ENCODE measurements at regions not wholly inside any gene's neighbourhood (a gene's known extent, or its start where the extent isn't known, plus 50 kb on each side); places are given as distances from the start of the nearest gene placed in this dataset.
"Not testable (repeated sequence)": the region's sequence is repeated elsewhere in the genome, so short reads cannot be mapped to it uniquely, and the experiment has no call there.

- H3K79me2 ChIP-seq (ENCODE audit: insufficient read depth, low read depth) = no peaks in the 10 kb centered on the region
- H3K27ac ChIP-seq = no peak overlapping the region
- no peaks in the 10 kb centered on the region for H3K36me3 ChIP-seq (ENCODE audit: insufficient read depth)
- no peak overlapping the region for H3K4me2 ChIP-seq
- no peak overlapping the region for H3K4me3 ChIP-seq (IDR thresholded peaks at IDR 0.05; ENCODE audit: insufficient read depth, low read depth, low read length)
- H2AFZ ChIP-seq (ENCODE audit: low read depth) = no peak overlapping the region
- no peak overlapping the region for H3K9ac ChIP-seq
- peaks cover 11% of the 10 kb centered on the region for H3K4me1 ChIP-seq (ENCODE audit: low read depth, poor library complexity, severe bottlenecking)
- no peaks in the 10 kb centered on the region for H4K20me1 ChIP-seq (ENCODE audit: insufficient read depth)
- TF ChIP-seq CTCF (conservative IDR thresholded peaks at IDR 0.05; ENCODE audit: low read depth, low read length) = no peak
- no peaks in the 10 kb centered on the region for H3K27me3 ChIP-seq (ENCODE audit: insufficient read depth, low read depth)
These were observed 165.6 kb downstream of the C4orf33 start for GRCh38 chr4:129261584-129261983.

GRCh38 chr4:129264008-129264657 is 168.2 kb downstream of the C4orf33 start:
- Histone ChIP-seq H3K4me2 (peak overlapping the region; percentile 49), H3K27ac (0 out of 2 replicates have a peak overlapping the region, but pooled peaks have one; percentile 1), H2AFZ (ENCODE audit: low read depth) (peak overlapping the region; percentile 51), H4K20me1 (ENCODE audit: insufficient read depth) (no peaks in the 10 kb centered on the region), H3K79me2 (ENCODE audit: insufficient read depth, low read depth) (no peaks in the 10 kb centered on the region), H3K27me3 (ENCODE audit: insufficient read depth, low read depth) (no peaks in the 10 kb centered on the region), H3K4me1 (ENCODE audit: low read depth, poor library complexity, severe bottlenecking) (peaks cover 11% of the 10 kb centered on the region), H3K4me3 (IDR thresholded peaks at IDR 0.05; ENCODE audit: insufficient read depth, low read depth, low read length) (no peak overlapping the region), H3K9ac (no peak overlapping the region), H3K36me3 (ENCODE audit: insufficient read depth) (no peaks in the 10 kb centered on the region)
- TF ChIP-seq CTCF (conservative IDR thresholded peaks at IDR 0.05; ENCODE audit: low read depth, low read length) = no peak

GRCh38 chr4:129278868-129279267 is 182.9 kb downstream of the C4orf33 start:
- no peaks in the 10 kb centered on the region for H3K36me3 ChIP-seq (ENCODE audit: insufficient read depth)
- TF ChIP-seq CTCF (conservative IDR thresholded peaks at IDR 0.05; ENCODE audit: low read depth, low read length) = no peak
- H3K4me3 ChIP-seq (IDR thresholded peaks at IDR 0.05; ENCODE audit: insufficient read depth, low read depth, low read length) = no peak overlapping the region
- no peaks in the 10 kb centered on the region for H4K20me1 ChIP-seq (ENCODE audit: insufficient read depth)
- H3K4me1 ChIP-seq (ENCODE audit: low read depth, poor library complexity, severe bottlenecking) = no peaks in the 10 kb centered on the region
- no peaks in the 10 kb centered on the region for H3K79me2 ChIP-seq (ENCODE audit: insufficient read depth, low read depth)
- no peaks in the 10 kb centered on the region for H3K27me3 ChIP-seq (ENCODE audit: insufficient read depth, low read depth)
- H2AFZ ChIP-seq (ENCODE audit: low read depth) = no peak overlapping the region
- no peak overlapping the region for H3K27ac ChIP-seq
- no peak overlapping the region for H3K9ac ChIP-seq
- no peak overlapping the region for H3K4me2 ChIP-seq

- no peak overlapping the region for H3K9ac ChIP-seq
- no peak overlapping the region for H3K4me2 ChIP-seq
- no peaks in the 10 kb centered on the region for H3K79me2 ChIP-seq (ENCODE audit: insufficient read depth, low read depth)
- no peak for TF ChIP-seq CTCF (conservative IDR thresholded peaks at IDR 0.05; ENCODE audit: low read depth, low read length)
- no peak overlapping the region for H3K4me3 ChIP-seq (IDR thresholded peaks at IDR 0.05; ENCODE audit: insufficient read depth, low read depth, low read length)
- no peak overlapping the region for H2AFZ ChIP-seq (ENCODE audit: low read depth)
- H3K27ac ChIP-seq = no peak overlapping the region
- no peaks in the 10 kb centered on the region for H4K20me1 ChIP-seq (ENCODE audit: insufficient read depth)
- H3K27me3 ChIP-seq (ENCODE audit: insufficient read depth, low read depth) = no peaks in the 10 kb centered on the region
- no peaks in the 10 kb centered on the region for H3K4me1 ChIP-seq (ENCODE audit: low read depth, poor library complexity, severe bottlenecking)
- no peaks in the 10 kb centered on the region for H3K36me3 ChIP-seq (ENCODE audit: insufficient read depth)
These were observed 186.3 kb downstream of the C4orf33 start for GRCh38 chr4:129282293-129282692.

GRCh38 chr4:129292194-129292593 is 196.2 kb downstream of the C4orf33 start:
- H3K4me2 ChIP-seq; H2AFZ ChIP-seq (ENCODE audit: low read depth); H3K79me2 ChIP-seq (ENCODE audit: insufficient read depth, low read depth); H4K20me1 ChIP-seq (ENCODE audit: insufficient read depth); H3K27ac ChIP-seq; H3K36me3 ChIP-seq (ENCODE audit: insufficient read depth); H3K4me3 ChIP-seq (IDR thresholded peaks at IDR 0.05; ENCODE audit: insufficient read depth, low read depth, low read length); H3K9ac ChIP-seq; H3K27me3 ChIP-seq (ENCODE audit: insufficient read depth, low read depth): not testable (repeated sequence)
- H3K4me1 ChIP-seq (ENCODE audit: low read depth, poor library complexity, severe bottlenecking) = peaks cover 15% of the 10 kb centered on the region

Data from KMS-11 (cell line).